Activated T-cell treated with anti-CD3 and anti-CD28 coated beads, Interleukin-2, amount 50 U/mL, for 24 hours (primary cell): ENCODE measurements at regions not wholly inside any gene's neighbourhood (a gene's known extent, or its start where the extent isn't known, plus 50 kb on each side); places are given as distances from the start of the nearest gene placed in this dataset.
"Not testable (repeated sequence)": the region's sequence is repeated elsewhere in the genome, so short reads cannot be mapped to it uniquely, and the experiment has no call there.

ENCODE experiments used
- DNase-seq: peaks from one replicate; pipeline ENCODE4 v3.0.0-alpha.2; 2020
- H3K27ac Mint-ChIP-seq: 2 replicates; pipeline ENCODE4 v1.8.0; 2020; ENCODE audit warnings: mild to moderate bottlenecking, mixed read lengths
- H3K27me3 Mint-ChIP-seq: 2 replicates; pipeline ENCODE4 v1.8.0; 2020; ENCODE audit warnings: mixed read lengths
- H3K36me3 Mint-ChIP-seq: 2 replicates; pipeline ENCODE4 v1.8.0; 2020; ENCODE audit warnings: low read depth, mixed read lengths
- H3K4me1 Mint-ChIP-seq: 2 replicates; pipeline ENCODE4 v1.8.0; 2020; ENCODE audit warnings: low read depth, mixed read lengths
- H3K4me3 Mint-ChIP-seq: 2 replicates; pipeline ENCODE4 v1.8.0; 2020; ENCODE audit warnings: mild to moderate bottlenecking, moderate library complexity, mixed read lengths
- H3K9me3 Mint-ChIP-seq: 2 replicates; pipeline ENCODE4 v1.8.0; 2020; ENCODE audit warnings: mixed read lengths

DNA sequence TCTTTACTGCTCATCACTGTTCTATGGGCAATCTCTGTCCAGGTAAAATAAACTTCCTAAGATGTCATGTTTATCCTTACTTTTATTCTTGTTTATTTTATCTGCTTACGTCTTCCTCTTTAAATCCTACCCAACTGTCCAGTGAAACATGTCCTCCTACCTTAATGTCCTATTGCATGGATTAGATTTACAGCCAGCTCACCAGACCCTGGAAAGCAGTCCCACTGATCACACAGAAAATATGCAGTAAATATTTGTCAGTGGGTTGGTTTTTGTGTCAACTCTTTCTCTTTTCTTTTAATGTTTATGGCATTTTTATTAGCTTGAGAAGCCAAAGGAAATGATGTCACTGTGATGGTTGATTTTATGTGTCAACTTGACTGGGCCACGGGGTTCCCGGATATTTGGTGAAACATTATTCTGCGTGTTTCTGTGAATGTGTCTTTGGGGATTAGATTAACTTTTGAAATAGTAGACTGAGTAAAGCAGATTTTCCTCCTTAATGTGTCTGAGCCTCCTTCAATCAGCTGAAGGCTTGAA is 258.3 kb downstream of the SRGAP2C start:
- peaks cover 6% of the 10 kb centered on the region for H3K9me3 Mint-ChIP-seq
- H3K27me3 Mint-ChIP-seq = no peaks in the 10 kb centered on the region
- no peak overlapping the region for H3K27ac Mint-ChIP-seq
- no peak overlapping the region for H3K4me3 Mint-ChIP-seq
- no peaks in the 10 kb centered on the region for H3K36me3 Mint-ChIP-seq
- H3K4me1 Mint-ChIP-seq = peaks cover 11% of the 10 kb centered on the region
- DNase-seq = no peak

DNA sequence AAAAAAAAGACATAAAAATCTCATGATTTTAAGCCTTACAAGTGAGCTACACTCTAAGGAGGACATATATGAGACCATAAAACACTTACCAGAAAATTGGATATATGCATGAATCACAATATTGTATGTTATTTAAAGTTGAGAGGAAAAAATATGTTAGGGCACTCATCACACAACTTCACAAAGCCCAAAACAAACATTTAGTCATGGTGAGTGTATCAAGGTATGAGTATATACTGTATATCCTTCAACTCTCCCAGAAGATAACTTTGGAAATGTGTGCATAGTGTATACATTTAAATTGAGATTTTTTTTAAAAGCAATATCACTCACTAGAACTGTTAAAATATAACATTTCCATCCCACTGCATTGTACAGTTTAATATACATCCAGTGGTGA is 259.3 kb downstream of the SRGAP2C start:
- H3K4me1 Mint-ChIP-seq = peaks cover 18% of the 10 kb centered on the region
- H3K27me3 Mint-ChIP-seq = no peaks in the 10 kb centered on the region
- DNase-seq = no peak

DNA sequence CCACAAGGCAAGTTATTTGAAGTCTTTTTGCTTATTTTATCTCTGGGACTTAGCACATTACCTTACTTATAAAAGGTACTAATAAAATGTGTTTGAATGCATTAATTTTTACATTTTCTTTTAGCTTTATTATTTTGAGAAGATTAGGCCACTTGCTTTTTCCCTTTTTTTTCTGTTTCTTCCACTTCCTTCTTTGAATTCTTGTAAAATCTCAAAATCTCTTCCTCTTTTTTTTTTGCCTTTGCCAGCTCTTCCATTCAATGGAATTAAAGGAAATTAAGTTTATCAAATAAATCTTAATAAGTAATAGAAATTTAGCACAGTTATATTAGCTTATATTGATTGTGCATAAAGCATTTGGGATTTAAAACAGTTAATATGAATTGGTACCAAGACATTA is 260.9 kb downstream of the SRGAP2C start:
- Mint-ChIP-seq H3K27ac (no peak overlapping the region), H3K9me3 (peaks cover 4% of the 10 kb centered on the region), H3K27me3 (no peaks in the 10 kb centered on the region), H3K36me3 (no peaks in the 10 kb centered on the region), H3K4me1 (peaks cover 18% of the 10 kb centered on the region), H3K4me3 (no peak overlapping the region)
- DNase-seq = no peak

More for the DNA sequence above, 259.3 kb downstream of the SRGAP2C start:
- Mint-ChIP-seq H3K27ac (no peak overlapping the region), H3K36me3 (no peaks in the 10 kb centered on the region), H3K9me3 (peaks cover 6% of the 10 kb centered on the region), H3K4me3 (no peak overlapping the region)

DNA sequence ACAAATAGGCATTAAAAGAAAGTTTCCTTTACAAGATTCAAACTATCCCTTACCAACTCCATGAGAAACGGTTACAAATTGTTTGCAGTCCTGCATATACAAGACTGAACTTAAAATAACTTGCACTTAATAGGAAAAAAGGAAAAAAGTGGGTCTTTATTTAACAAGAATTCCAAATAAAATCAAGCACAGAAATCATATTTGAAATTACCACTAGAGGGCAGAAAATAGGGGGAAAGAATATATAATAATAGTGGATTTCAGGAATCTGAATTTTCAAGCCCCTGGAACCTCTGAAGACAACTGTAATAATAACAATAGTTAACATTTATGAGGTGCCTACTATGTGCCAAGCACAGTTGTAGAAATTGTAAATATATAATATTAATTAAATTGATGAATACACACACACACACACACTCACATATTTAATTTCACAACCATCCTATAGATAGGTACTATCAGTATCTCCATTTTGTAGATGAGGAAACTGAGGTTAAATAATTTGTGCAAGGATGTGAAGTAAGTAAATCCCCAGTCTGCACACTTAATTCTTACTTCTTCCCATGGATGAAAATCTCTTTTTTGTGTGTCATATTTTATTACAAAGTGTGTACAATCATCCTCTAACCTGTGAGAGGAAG is 262.6 kb downstream of the SRGAP2C start:
- not testable (repeated sequence) for H3K36me3 Mint-ChIP-seq, H3K27ac Mint-ChIP-seq, H3K27me3 Mint-ChIP-seq, H3K9me3 Mint-ChIP-seq, H3K4me3 Mint-ChIP-seq, DNase-seq
- peaks cover 18% of the 10 kb centered on the region for H3K4me1 Mint-ChIP-seq

GRCh38 chr1:121448064-121448463 is 263.3 kb downstream of the SRGAP2C start:
- not testable (repeated sequence) for H3K4me3 Mint-ChIP-seq, H3K9me3 Mint-ChIP-seq, H3K36me3 Mint-ChIP-seq, H3K27me3 Mint-ChIP-seq, H3K27ac Mint-ChIP-seq, DNase-seq
- peaks cover 18% of the 10 kb centered on the region for H3K4me1 Mint-ChIP-seq

DNA sequence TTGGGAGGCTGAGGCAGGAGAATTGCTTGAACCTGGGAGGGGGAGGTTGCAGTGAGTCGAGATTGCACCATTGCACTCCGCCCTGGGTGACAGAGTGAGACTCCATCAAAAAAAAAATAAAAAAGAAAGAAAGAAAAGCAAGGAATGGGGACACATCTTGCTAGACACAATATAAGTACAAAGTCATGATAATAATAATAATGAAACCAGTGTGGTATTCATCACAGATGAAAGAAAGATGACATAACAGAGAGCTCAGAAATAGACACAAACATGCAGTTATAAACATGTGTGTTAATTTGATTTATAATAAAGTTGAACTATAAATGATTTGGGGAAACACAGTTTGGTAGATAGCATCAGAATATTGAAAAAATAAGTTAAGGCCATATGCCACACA is 264.1 kb downstream of the SRGAP2C start:
- Mint-ChIP-seq H3K4me3 (no peak overlapping the region), H3K9me3 (peaks cover 5% of the 10 kb centered on the region), H3K27ac (no peak overlapping the region), H3K4me1 (peaks cover 16% of the 10 kb centered on the region), H3K27me3 (no peaks in the 10 kb centered on the region), H3K36me3 (no peaks in the 10 kb centered on the region)
- DNase-seq = no peak

- H3K4me3 Mint-ChIP-seq = no peak overlapping the region
- peaks cover 16% of the 10 kb centered on the region for H3K4me1 Mint-ChIP-seq
- no peak overlapping the region for H3K27ac Mint-ChIP-seq
- H3K36me3 Mint-ChIP-seq = no peaks in the 10 kb centered on the region
- H3K27me3 Mint-ChIP-seq = no peaks in the 10 kb centered on the region
- H3K9me3 Mint-ChIP-seq = peaks cover 5% of the 10 kb centered on the region
- no peak for DNase-seq
These were observed 267.7 kb downstream of the SRGAP2C start for GRCh38 chr1:121452484-121452883.

DNA sequence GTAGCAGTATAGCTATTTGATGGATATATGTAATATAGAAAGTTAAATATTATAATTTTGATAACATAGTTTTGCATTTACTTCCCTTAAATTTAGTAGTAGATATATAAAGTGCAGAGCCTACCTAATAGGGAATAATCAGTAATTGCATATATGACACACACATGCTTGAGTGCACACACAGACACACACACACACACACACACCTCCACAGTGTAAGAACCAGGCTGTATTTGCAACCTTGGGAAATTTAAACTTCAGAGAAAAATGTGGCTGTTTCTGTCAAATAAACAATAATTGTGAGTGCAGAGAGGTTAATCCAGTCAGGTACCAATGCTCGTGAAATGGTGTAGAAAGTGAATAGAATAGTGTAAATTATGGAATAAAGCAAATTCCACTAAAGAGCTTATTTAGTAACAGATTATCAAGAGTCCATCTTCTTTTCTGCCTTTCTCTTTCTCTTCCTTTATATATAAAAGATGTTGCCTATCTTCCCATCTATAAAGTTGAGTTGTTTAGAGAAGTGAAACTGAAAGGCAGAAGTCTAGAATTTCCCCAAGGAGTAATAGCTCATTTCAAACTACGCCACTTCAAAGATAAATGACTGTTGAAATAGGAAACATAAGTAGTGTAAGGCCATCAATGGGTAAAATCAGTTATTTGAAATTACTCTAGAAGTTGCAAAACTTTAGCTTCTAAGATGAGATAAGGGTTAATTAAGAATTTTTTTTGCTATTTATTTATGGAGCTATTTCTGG is 273.7 kb downstream of the SRGAP2C start:
- Mint-ChIP-seq H3K27me3 (no peaks in the 10 kb centered on the region), H3K9me3 (no peaks in the 10 kb centered on the region), H3K4me1 (peaks cover 28% of the 10 kb centered on the region), H3K4me3 (peak overlapping the region; percentile 5), H3K27ac (peak overlapping the region; percentile 19), H3K36me3 (no peaks in the 10 kb centered on the region)
- DNase-seq = no peak

DNA sequence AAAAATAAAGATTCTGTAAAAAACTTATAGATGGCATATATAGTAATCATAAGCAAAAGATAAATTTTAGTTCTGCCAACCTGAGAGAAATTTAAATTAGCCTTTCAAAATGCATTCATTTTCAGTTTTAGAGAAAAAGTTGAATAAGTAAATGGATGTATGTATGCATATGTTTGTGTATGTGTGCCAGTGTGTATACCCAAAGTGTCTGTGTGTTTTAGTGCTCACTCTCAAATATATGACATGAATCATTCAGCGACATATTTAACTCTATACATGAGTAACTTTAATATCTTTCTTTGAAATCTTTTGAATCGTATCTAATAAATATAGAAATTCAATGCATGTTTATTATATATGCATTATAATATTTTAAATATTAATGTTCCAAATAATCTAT is 274.5 kb downstream of the SRGAP2C start:
- Mint-ChIP-seq H3K4me1 (peaks cover 28% of the 10 kb centered on the region), H3K36me3 (no peaks in the 10 kb centered on the region), H3K27ac (no peak overlapping the region), H3K9me3 (no peaks in the 10 kb centered on the region), H3K4me3 (no peak overlapping the region), H3K27me3 (no peaks in the 10 kb centered on the region)
- DNase-seq = no peak

GRCh38 chr1:121469395-121469794 is 284.6 kb downstream of the SRGAP2C start:
- H3K4me3 Mint-ChIP-seq, H3K9me3 Mint-ChIP-seq, DNase-seq, H3K27me3 Mint-ChIP-seq, H3K36me3 Mint-ChIP-seq, H3K27ac Mint-ChIP-seq, H3K4me1 Mint-ChIP-seq: not testable (repeated sequence)

GRCh38 chr1:121470401-121470800 is 285.6 kb downstream of the SRGAP2C start:
- not testable (repeated sequence) for H3K36me3 Mint-ChIP-seq, H3K4me1 Mint-ChIP-seq, H3K27ac Mint-ChIP-seq, DNase-seq, H3K27me3 Mint-ChIP-seq, H3K9me3 Mint-ChIP-seq, H3K4me3 Mint-ChIP-seq

DNA sequence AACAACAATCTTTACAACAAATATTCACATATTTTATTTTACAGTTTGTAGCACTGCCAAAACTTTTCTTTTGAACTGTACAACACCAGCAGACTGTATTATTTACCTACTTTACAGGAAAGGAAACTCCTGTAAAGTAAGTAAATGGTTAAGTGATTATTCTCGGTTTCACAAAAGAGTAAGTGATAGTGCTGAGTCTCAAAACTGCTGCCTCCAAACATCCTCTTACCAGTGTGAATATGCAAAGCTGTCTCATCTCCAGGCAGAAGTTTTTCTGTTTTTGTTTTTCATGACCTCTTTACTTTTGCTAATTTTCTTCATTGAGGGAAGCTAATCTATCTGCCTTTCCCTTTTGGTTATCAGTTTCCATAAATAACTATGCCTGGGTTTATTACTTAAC is 286.7 kb downstream of the SRGAP2C start:
- peaks cover 10% of the 10 kb centered on the region for H3K4me1 Mint-ChIP-seq
- peaks cover 6% of the 10 kb centered on the region for H3K27me3 Mint-ChIP-seq
- no peak for DNase-seq
- no peak overlapping the region for H3K27ac Mint-ChIP-seq
- H3K36me3 Mint-ChIP-seq = peaks cover 1% of the 10 kb centered on the region
- H3K4me3 Mint-ChIP-seq = no peak overlapping the region
- peaks cover 4% of the 10 kb centered on the region for H3K9me3 Mint-ChIP-seq

- Mint-ChIP-seq H3K27ac (no peak overlapping the region), H3K27me3 (peaks cover 6% of the 10 kb centered on the region), H3K4me3 (no peak overlapping the region), H3K4me1 (peaks cover 10% of the 10 kb centered on the region), H3K9me3 (peaks cover 4% of the 10 kb centered on the region), H3K36me3 (peaks cover 1% of the 10 kb centered on the region)
- no peak for DNase-seq
These were observed 287.2 kb downstream of the SRGAP2C start for GRCh38 chr1:121472017-121472416.

DNA sequence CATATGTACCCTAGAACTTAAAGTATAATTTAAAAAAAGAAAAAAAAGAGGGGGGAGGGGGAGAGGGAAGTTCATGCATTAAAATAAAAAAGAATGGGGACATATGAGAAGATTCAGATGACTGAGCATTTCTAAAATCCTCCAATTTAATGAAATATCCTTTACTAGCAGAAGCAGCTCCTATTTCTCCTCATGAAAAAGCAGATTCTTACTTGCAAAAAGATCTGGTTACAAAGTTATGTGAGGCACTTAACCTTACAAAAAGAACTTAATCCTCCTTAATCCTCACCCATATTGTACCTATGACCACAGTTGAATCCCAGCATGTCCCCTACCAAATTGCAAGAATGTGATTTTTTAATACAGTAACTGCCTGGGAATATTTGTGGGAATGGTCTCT is 298.5 kb downstream of the SRGAP2C start:
- H3K27me3 Mint-ChIP-seq = no peaks in the 10 kb centered on the region
- H3K4me3 Mint-ChIP-seq = no peak overlapping the region
- H3K27ac Mint-ChIP-seq = peak overlapping the region; percentile 86
- no peak for DNase-seq
- peaks cover 20% of the 10 kb centered on the region for H3K4me1 Mint-ChIP-seq
- H3K9me3 Mint-ChIP-seq = peaks cover 10% of the 10 kb centered on the region
- H3K36me3 Mint-ChIP-seq = peaks cover 6% of the 10 kb centered on the region

GRCh38 chr1:121483961-121484424 is 299.2 kb downstream of the SRGAP2C start:
- DNase-seq = no peak

More at GRCh38 chr1:121483961-121484424, 299.2 kb downstream of the SRGAP2C start:
- H3K4me1 Mint-ChIP-seq = peaks cover 19% of the 10 kb centered on the region
- H3K36me3 Mint-ChIP-seq = peaks cover 6% of the 10 kb centered on the region
- H3K27ac Mint-ChIP-seq = peak overlapping the region; percentile 86
- no peaks in the 10 kb centered on the region for H3K27me3 Mint-ChIP-seq
- H3K4me3 Mint-ChIP-seq = no peak overlapping the region
- peaks cover 10% of the 10 kb centered on the region for H3K9me3 Mint-ChIP-seq
